Activated CD4-positive, alpha-beta T cell treated with anti-CD3 and anti-CD28 coated beads, Interleukin-2, amount 50 U/mL, for 48 hours (primary cell): ENCODE measurements at regions not wholly inside any gene's neighbourhood (a gene's known extent, or its start where the extent isn't known, plus 50 kb on each side); places are given as distances from the start of the nearest gene placed in this dataset.
"Not testable (repeated sequence)": the region's sequence is repeated elsewhere in the genome, so short reads cannot be mapped to it uniquely, and the experiment has no call there.

Experiments used
- DNase-seq, 2 experiments: peaks; one replicate each; pipeline ENCODE4 v3.0.0-alpha.2; 2020

GRCh38 chr3:16770792-16771191, 114.0 kb upstream of the PLCL2 start:
- DNase-seq = no peak

GRCh38 chr3:16773594-16773993, 111.2 kb upstream of the PLCL2 start:
- DNase-seq = not testable (repeated sequence)

GRCh38 chr3:16774536-16774935, 110.2 kb upstream of the PLCL2 start:
- not testable (repeated sequence) for DNase-seq

GRCh38 chr3:16784973-16785372, 99.8 kb upstream of the PLCL2 start:
- DNase-seq = no peak

- DNase-seq = no peak
Observed at GRCh38 chr3:16785465-16785864, 99.3 kb upstream of the PLCL2 start.

- DNase-seq = no peak
Observed at GRCh38 chr3:16788440-16789056, 96.2 kb upstream of the PLCL2 start.

- no peak for DNase-seq
Observed at GRCh38 chr3:16789344-16790120, 95.2 kb upstream of the PLCL2 start.

GRCh38 chr3:16790432-16791400, 94.0 kb upstream of the PLCL2 start:
- peak in 1 of 2 experiments; percentile 18 for DNase-seq

GRCh38 chr3:16793321-16793720, 91.4 kb upstream of the PLCL2 start:
- no peak for DNase-seq

GRCh38 chr3:16794257-16794656, 90.5 kb upstream of the PLCL2 start:
- no peak for DNase-seq

GRCh38 chr3:16795581-16795980, 89.2 kb upstream of the PLCL2 start:
- DNase-seq = no peak

- DNase-seq = no peak
Observed at GRCh38 chr3:16797831-16798230, 86.9 kb upstream of the PLCL2 start.

GRCh38 chr3:16798738-16799137, 86.0 kb upstream of the PLCL2 start:
- no peak for DNase-seq

GRCh38 chr3:16800361-16800760, 84.4 kb upstream of the PLCL2 start:
- DNase-seq = no peak

GRCh38 chr3:16801223-16801622, 83.5 kb upstream of the PLCL2 start:
- DNase-seq = no peak

GRCh38 chr3:16801698-16802097, 83.1 kb upstream of the PLCL2 start:
- DNase-seq = no peak

GRCh38 chr3:16802389-16802788, 82.4 kb upstream of the PLCL2 start:
- DNase-seq = no peak

- DNase-seq = no peak
Observed at GRCh38 chr3:16803019-16803418, 81.7 kb upstream of the PLCL2 start.

- DNase-seq = no peak
Observed at GRCh38 chr3:16807391-16807790, 77.4 kb upstream of the PLCL2 start.

GRCh38 chr3:16808393-16809107, 76.2 kb upstream of the PLCL2 start:
- DNase-seq = no peak

- no peak for DNase-seq
Observed at GRCh38 chr3:16809482-16809881, 75.3 kb upstream of the PLCL2 start.

- no peak for DNase-seq
Observed at GRCh38 chr3:16809993-16810392, 74.8 kb upstream of the PLCL2 start.
